PC-3 (cell line): ENCODE measurements at regions not wholly inside any gene's neighbourhood (a gene's known extent, or its start where the extent isn't known, plus 50 kb on each side); places are given as distances from the start of the nearest gene placed in this dataset.

Experiments
- ATAC-seq: fragments of 200-7000 bp; cut with Tn5 transposase; 2 replicates; pipeline ENCODE4 v1.9.1; 2020; ENCODE audit warnings: mild to moderate bottlenecking, moderate library complexity
- BruUV-seq: library from RNA; stranded (reverse); fragments of 400-500 nt; replicated peaks from 2 replicates; lab custom pipeline; 2021; lab: Mats Ljungman, UMichigan
- CTCF ChIA-PET: fragments of 300-600 bp; sonication (Branson Sonifier 250); formaldehyde crosslinking; loops from one replicate; lab custom pipeline; 2022; ENCODE audit warnings: antibody characterized with exemption; lab: Charles Lee
- POLR2A ChIA-PET: fragments of 300-600 bp; sonication (Branson Sonifier 250); formaldehyde crosslinking; loops from one replicate; lab custom pipeline; 2022; ENCODE audit warnings: antibody characterized with exemption; ENCODE audit not compliant: unreplicated experiment; lab: Charles Lee
- DNase-seq: peaks from one replicate; pipeline ENCODE4 v3.0.0-alpha.2; 2015
- H2AFZ ChIP-seq: fragments of 300-600 bp; sonication (generic); 2 replicates; pipeline ENCODE4 v1.6.0; 2016; ENCODE audit warnings: antibody characterized with exemption, low read length
- H3F3A ChIP-seq: fragments of 300-600 bp; sonication (generic); one replicate; pipeline ENCODE4 v1.6.0; 2017; ENCODE audit warnings: antibody characterized with exemption, low read length, control low read depth, mild to moderate bottlenecking; ENCODE audit not compliant: unreplicated experiment
- H3K27ac ChIP-seq: fragments of 300-600 bp; sonication (generic); 2 replicates; pipeline ENCODE4 v1.5.1; 2016; ENCODE audit warnings: mild to moderate bottlenecking, low read length
- H3K27me3 ChIP-seq: fragments of 300-600 bp; sonication (generic); 2 replicates; pipeline ENCODE4 v1.6.1; 2016; ENCODE audit warnings: low read length, mixed read lengths
- H3K36me3 ChIP-seq: fragments of 300-600 bp; sonication (generic); 2 replicates; pipeline ENCODE4 v1.6.1; 2016; ENCODE audit warnings: low read depth, mixed run types, low read length, mixed read lengths
- H3K4me1 ChIP-seq: fragments of 300-600 bp; sonication (generic); 2 replicates; pipeline ENCODE4 v1.5.1; 2016; ENCODE audit warnings: low read length; ENCODE audit not compliant: insufficient read depth
- H3K4me2 ChIP-seq: fragments of 300-600 bp; sonication (generic); 2 replicates; pipeline ENCODE4 v1.6.0; 2016; ENCODE audit warnings: low read length
- H3K4me3 ChIP-seq: fragments of 300-600 bp; sonication (generic); 2 replicates; pipeline ENCODE4 v1.5.1; 2016; ENCODE audit warnings: mild to moderate bottlenecking, low read length, mixed read lengths
- H3K79me2 ChIP-seq: fragments of 300-600 bp; sonication (generic); 2 replicates; pipeline ENCODE4 v1.6.1; 2017; ENCODE audit warnings: low read length, mixed read lengths
- H3K9ac ChIP-seq: fragments of 300-600 bp; sonication (generic); 2 replicates; pipeline ENCODE4 v1.6.0; 2016; ENCODE audit warnings: mild to moderate bottlenecking, low read length
- H3K9me2 ChIP-seq: fragments of 300-600 bp; sonication (generic); replicated peaks from 2 replicates; pipeline ENCODE4 v1.6.1; 2016; ENCODE audit warnings: mixed run types, low read length, mixed read lengths
- H3K9me3 ChIP-seq: fragments of 300-600 bp; sonication (generic); 2 replicates; pipeline ENCODE4 v1.6.1; 2016; ENCODE audit warnings: low read length, mixed read lengths
- H4K20me1 ChIP-seq: fragments of 300-600 bp; sonication (generic); 2 replicates; pipeline ENCODE4 v1.6.1; 2016; ENCODE audit warnings: low read length, mixed read lengths
- CTCF ChIP-seq: fragments of 300-600 bp; sonication (generic); conservative IDR thresholded peaks from 2 replicates; pipeline ENCODE4 v1.5.1; 2017; ENCODE audit warnings: antibody characterized with exemption, low read depth, mild to moderate bottlenecking, low read length
- EZH2 ChIP-seq: fragments of 300-600 bp; sonication (generic); IDR thresholded peaks from one replicate; pipeline ENCODE4 v1.6.1; 2017; ENCODE audit warnings: antibody characterized with exemption, mild to moderate bottlenecking, low read length; ENCODE audit not compliant: unreplicated experiment
- EZH2phosphoT487 ChIP-seq: fragments of 300-600 bp; sonication (generic); IDR thresholded peaks from 2 replicates; pipeline ENCODE4 v1.6.1; 2018; ENCODE audit warnings: mild to moderate bottlenecking, antibody characterized with exemption, low read length, borderline replicate concordance
- intact Hi-C: fragments of 100-400 bp; cut with micrococcal nuclease; formaldehyde crosslinking; loops from 2 replicates; pipeline ENCODE4 v1.9.0; 2023

DNA sequence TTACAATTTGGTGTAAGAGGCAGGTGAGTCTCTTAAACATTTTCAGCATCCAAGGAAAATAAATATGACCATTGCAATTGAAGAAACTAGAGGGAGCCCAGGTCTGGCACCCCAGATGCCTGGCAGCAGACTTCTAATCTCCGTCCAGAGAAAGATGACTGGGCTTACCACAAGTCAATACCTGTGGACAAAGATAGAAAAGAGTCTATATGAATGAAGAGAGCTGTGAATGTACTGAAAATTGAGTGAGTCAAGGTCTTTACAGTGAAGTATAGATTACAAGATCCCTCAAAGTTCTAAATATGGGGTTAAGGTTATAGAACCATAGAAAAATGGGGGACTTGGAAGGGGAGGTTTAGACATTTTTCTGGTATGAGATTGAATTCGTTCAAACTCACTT is 827.4 kb upstream of the NR2F2 start:
- Histone ChIP-seq H3K9me2 (no peaks in the 10 kb centered on the region), H3K4me3 (no peak overlapping the region), H3K79me2 (no peaks in the 10 kb centered on the region), H4K20me1 (no peaks in the 10 kb centered on the region), H3K4me1 (no peaks in the 10 kb centered on the region), H3K27me3 (no peaks in the 10 kb centered on the region), H3K27ac (no peak overlapping the region), H2AFZ (no peak overlapping the region), H3K36me3 (no peaks in the 10 kb centered on the region), H3K9me3 (no peaks in the 10 kb centered on the region), H3F3A (no peaks in the 10 kb centered on the region), H3K9ac (no peak overlapping the region), H3K4me2 (no peak overlapping the region)
- POLR2A ChIA-PET, result no interaction called here
- CTCF ChIA-PET, result no interaction called here
- TF ChIP-seq EZH2phosphoT487 (no peak), CTCF (no peak), EZH2 (no peak)
- BruUV-seq, result no TSS peak
- no peak for DNase-seq
- ATAC-seq, result no peak
- intact Hi-C loops, result no loop called here

- no peaks in the 10 kb centered on the region for H3K9me2 ChIP-seq
- no peak overlapping the region for H3K27ac ChIP-seq
- H3K9me3 ChIP-seq, result no peaks in the 10 kb centered on the region
- H3K4me2 ChIP-seq, result no peak overlapping the region
- ATAC-seq (no peak), DNase-seq (no peak)
- POLR2A ChIA-PET, result no interaction called here
- H3K9ac ChIP-seq, result no peak overlapping the region
- intact Hi-C loops, result no loop called here
- BruUV-seq, result no TSS peak
- H4K20me1 ChIP-seq, result no peaks in the 10 kb centered on the region
- CTCF ChIA-PET, result no interaction called here
- no peaks in the 10 kb centered on the region for H3K79me2 ChIP-seq
- H3K4me3 ChIP-seq, result no peak overlapping the region
- H3K4me1 ChIP-seq, result no peaks in the 10 kb centered on the region
- no peaks in the 10 kb centered on the region for H3F3A ChIP-seq
- H3K36me3 ChIP-seq, result no peaks in the 10 kb centered on the region
- TF ChIP-seq EZH2phosphoT487, result no peak
- TF ChIP-seq CTCF, result no peak
- no peak for TF ChIP-seq EZH2
- H2AFZ ChIP-seq, result no peak overlapping the region
- no peaks in the 10 kb centered on the region for H3K27me3 ChIP-seq
These were observed 826.8 kb upstream of the NR2F2 start for GRCh38 chr15:95503640-95504225.

DNA sequence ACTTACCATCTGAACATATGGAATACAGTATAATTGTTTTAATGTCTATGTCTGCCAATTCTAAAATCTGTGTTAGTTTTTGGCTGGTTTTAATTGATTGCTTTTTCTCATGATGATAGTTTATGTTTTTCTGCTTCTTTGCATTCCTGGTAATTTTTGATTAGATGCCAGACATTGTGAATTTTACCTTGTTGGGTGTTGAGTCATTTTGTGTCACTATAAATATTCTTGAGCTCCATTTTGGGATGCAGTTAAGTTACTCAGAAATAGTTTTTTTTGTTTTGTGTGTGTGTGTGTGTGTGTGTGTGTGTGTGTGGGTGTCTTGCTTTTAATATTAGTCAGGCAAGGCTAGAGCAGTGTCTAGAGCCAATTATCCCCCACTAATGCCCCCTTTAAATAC is 818.8 kb upstream of the NR2F2 start:
- ChIA-PET CTCF (interaction anchor here (0.6 kb wide), 1 partner anchor 825 kb away, joined by 3 read pairs; no protein-coding TSS in a partner anchor), POLR2A (no interaction called here)
- Histone ChIP-seq H3F3A (no peaks in the 10 kb centered on the region), H3K9me2 (no peaks in the 10 kb centered on the region), H3K27me3 (no peaks in the 10 kb centered on the region), H3K36me3 (no peaks in the 10 kb centered on the region), H3K4me2 (no peak overlapping the region), H3K9me3 (no peaks in the 10 kb centered on the region), H3K9ac (no peak overlapping the region), H3K79me2 (no peaks in the 10 kb centered on the region), H3K27ac (no peak overlapping the region), H3K4me3 (no peak overlapping the region), H2AFZ (no peak overlapping the region), H4K20me1 (no peaks in the 10 kb centered on the region), H3K4me1 (no peaks in the 10 kb centered on the region)
- ATAC-seq (no peak), DNase-seq (peak; percentile 23)
- intact Hi-C loops, result no loop called here
- BruUV-seq, result no TSS peak
- no peak for TF ChIP-seq CTCF
- no peak for TF ChIP-seq EZH2phosphoT487
- TF ChIP-seq EZH2, result no peak
